DOHH2 (cell line): ENCODE measurements at regions not wholly inside any gene's neighbourhood (a gene's known extent, or its start where the extent isn't known, plus 50 kb on each side); places are given as distances from the start of the nearest gene placed in this dataset.

ENCODE experiments used
- EZH2phosphoT487 ChIP-seq: fragments of 200-600 bp; sonication (generic); IDR thresholded peaks from 2 replicates; pipeline ENCODE4 v1.6.1; 2017; ENCODE audit warnings: borderline replicate concordance, mild to moderate bottlenecking, antibody characterized with exemption, low read length, moderate library complexity, mixed read lengths
- TF ChIP-seq, protein P1 (sequence below): fragments of 200-600 bp; sonication (generic); IDR thresholded peaks from one replicate; pipeline ENCODE4 v1.5.1; 2014; ENCODE audit warnings: antibody characterized with exemption, mild to moderate bottlenecking, low read depth, low read length; ENCODE audit not compliant: poor library complexity, severe bottlenecking

DNA sequence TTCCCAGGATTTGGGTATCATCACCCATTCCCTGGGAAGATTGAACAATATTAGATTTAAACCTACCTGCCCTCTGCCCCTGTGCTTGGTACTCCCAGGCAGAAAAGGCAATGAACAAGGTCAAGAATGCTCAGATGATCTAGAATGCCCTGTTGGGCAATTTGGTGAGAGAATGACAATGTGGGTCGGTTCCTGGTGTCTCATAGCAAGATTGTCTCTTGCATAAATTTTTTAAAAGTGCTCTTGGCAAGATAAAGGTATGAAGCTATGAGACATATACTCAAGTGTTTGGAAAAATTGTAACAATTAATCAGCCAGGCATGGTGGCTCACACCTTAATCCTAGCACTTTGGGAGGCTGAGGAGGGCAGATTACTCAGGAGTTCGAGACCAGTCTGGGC, 86.0 kb upstream of the OTX2 start:
- TF ChIP-seq, protein P1, sequence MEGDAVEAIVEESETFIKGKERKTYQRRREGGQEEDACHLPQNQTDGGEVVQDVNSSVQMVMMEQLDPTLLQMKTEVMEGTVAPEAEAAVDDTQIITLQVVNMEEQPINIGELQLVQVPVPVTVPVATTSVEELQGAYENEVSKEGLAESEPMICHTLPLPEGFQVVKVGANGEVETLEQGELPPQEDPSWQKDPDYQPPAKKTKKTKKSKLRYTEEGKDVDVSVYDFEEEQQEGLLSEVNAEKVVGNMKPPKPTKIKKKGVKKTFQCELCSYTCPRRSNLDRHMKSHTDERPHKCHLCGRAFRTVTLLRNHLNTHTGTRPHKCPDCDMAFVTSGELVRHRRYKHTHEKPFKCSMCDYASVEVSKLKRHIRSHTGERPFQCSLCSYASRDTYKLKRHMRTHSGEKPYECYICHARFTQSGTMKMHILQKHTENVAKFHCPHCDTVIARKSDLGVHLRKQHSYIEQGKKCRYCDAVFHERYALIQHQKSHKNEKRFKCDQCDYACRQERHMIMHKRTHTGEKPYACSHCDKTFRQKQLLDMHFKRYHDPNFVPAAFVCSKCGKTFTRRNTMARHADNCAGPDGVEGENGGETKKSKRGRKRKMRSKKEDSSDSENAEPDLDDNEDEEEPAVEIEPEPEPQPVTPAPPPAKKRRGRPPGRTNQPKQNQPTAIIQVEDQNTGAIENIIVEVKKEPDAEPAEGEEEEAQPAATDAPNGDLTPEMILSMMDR = no peak
- no peak for TF ChIP-seq EZH2phosphoT487
